Testis (tissue), 2 donors: ENCODE measurements at regions not wholly inside any gene's neighbourhood (a gene's known extent, or its start where the extent isn't known, plus 50 kb on each side); places are given as distances from the start of the nearest gene placed in this dataset.

ENCODE experiments used
- POLR2A ChIP-seq: fragments of 450-650 bp; IDR thresholded peaks from one replicate; pipeline ENCODE4 v1.6.1; 2017; ENCODE audit warnings: antibody characterized with exemption, mild to moderate bottlenecking, moderate library complexity
- TF ChIP-seq, protein P1 (sequence below), 3 experiments: fragments of 450-650 bp in 2 of 3; fragments of 200-600 bp in 1 of 3; sonication (generic) in 1 of 3; IDR thresholded peaks; one replicate each; pipeline ENCODE4 v1.5.1; 2016 to 2019; ENCODE audit warnings: antibody characterized with exemption in 3 of 3, mild to moderate bottlenecking in 2 of 3, moderate library complexity in 1 of 3

DNA sequence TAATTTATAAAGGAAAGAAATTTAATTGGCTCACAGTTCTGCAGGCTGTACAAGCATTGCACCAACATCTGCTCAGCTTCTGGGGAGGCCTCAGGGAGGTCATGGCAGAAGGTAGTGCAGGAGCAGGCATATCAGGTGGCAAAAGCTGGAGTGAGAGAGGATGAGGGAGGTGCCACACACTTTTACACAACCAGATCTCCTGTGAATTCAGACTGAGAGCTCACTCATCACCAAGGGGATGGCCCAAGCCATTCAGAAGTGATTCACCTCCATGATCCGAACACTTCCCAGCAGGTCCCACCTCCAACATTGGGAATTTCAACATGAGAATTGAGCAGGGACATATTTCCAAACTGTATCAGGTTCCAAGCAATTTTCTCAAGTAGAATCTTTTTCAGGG lies 84.7 kb upstream of the BRINP1 start:
- TF ChIP-seq, protein P1, sequence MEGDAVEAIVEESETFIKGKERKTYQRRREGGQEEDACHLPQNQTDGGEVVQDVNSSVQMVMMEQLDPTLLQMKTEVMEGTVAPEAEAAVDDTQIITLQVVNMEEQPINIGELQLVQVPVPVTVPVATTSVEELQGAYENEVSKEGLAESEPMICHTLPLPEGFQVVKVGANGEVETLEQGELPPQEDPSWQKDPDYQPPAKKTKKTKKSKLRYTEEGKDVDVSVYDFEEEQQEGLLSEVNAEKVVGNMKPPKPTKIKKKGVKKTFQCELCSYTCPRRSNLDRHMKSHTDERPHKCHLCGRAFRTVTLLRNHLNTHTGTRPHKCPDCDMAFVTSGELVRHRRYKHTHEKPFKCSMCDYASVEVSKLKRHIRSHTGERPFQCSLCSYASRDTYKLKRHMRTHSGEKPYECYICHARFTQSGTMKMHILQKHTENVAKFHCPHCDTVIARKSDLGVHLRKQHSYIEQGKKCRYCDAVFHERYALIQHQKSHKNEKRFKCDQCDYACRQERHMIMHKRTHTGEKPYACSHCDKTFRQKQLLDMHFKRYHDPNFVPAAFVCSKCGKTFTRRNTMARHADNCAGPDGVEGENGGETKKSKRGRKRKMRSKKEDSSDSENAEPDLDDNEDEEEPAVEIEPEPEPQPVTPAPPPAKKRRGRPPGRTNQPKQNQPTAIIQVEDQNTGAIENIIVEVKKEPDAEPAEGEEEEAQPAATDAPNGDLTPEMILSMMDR (IDR thresholded peaks at IDR 0.05) = no peak
- no peak for TF ChIP-seq POLR2A
